ENCODE measurements at regions not wholly inside any gene's neighbourhood (a gene's known extent, or its start where the extent isn't known, plus 50 kb on each side); places are given as distances from the start of the nearest gene placed in this dataset.
A peak's percentile ranks its signal among the peaks of the same experiment; 100 is the strongest.

- no peak for TF ChIP-seq CTCF (IDR thresholded peaks at IDR 0.05)
- TF ChIP-seq POLR2A (IDR thresholded peaks at IDR 0.05; ENCODE audit: low read depth): no peak
- peak in 1 of 2 donors; percentile 17 for TF ChIP-seq POLR2AphosphoS5 (IDR thresholded peaks at IDR 0.05)
- no peak for TF ChIP-seq EP300 (IDR thresholded peaks at IDR 0.05)
These were observed 157.1 kb upstream of the NRIP1 start for GRCh38 chr21:15221799-15222386.

Measured in esophagus muscularis mucosa (tissue), 4 donors.